Karpas-422 (cell line): ENCODE measurements at regions not wholly inside any gene's neighbourhood (a gene's known extent, or its start where the extent isn't known, plus 50 kb on each side); places are given as distances from the start of the nearest gene placed in this dataset.
"Not testable (repeated sequence)": the region's sequence is repeated elsewhere in the genome, so short reads cannot be mapped to it uniquely, and the experiment has no call there.

ENCODE experiments used
- DNase-seq: peaks from one replicate; pipeline ENCODE4 v3.0.0-alpha.2; 2015
- H2AFZ ChIP-seq: fragments of 200-600 bp; sonication (generic); 2 replicates; pipeline ENCODE4 v1.6.1; 2014; ENCODE audit warnings: antibody characterized with exemption, low read length, mixed read lengths
- H3K27ac ChIP-seq: fragments of 200-600 bp; sonication (generic); 2 replicates; pipeline ENCODE4 v1.5.1; 2014; ENCODE audit warnings: mild to moderate bottlenecking, low read length, moderate library complexity
- H3K27me3 ChIP-seq: fragments of 200-600 bp; sonication (generic); 2 replicates; pipeline ENCODE4 v1.6.1; 2014; ENCODE audit warnings: low read length, mixed read lengths
- H3K36me3 ChIP-seq: fragments of 200-600 bp; sonication (generic); 2 replicates; pipeline ENCODE4 v1.6.1; 2014; ENCODE audit warnings: low read length, mixed read lengths; ENCODE audit not compliant: insufficient read depth
- H3K4me1 ChIP-seq: fragments of 200-600 bp; sonication (generic); 2 replicates; pipeline ENCODE4 v1.6.1; 2014; ENCODE audit warnings: mild to moderate bottlenecking, low read length, mixed read lengths
- H3K4me2 ChIP-seq: fragments of 200-600 bp; sonication (generic); 2 replicates; pipeline ENCODE4 v1.6.1; 2014; ENCODE audit warnings: low read length, low read depth, mild to moderate bottlenecking; ENCODE audit not compliant: poor library complexity, severe bottlenecking
- H3K4me3 ChIP-seq: fragments of 200-600 bp; sonication (generic); 2 replicates; pipeline ENCODE4 v1.5.1; 2014; ENCODE audit warnings: mild to moderate bottlenecking, antibody characterized with exemption, low read length, mixed read lengths
- H3K79me2 ChIP-seq: fragments of 200-600 bp; sonication (generic); 2 replicates; pipeline ENCODE4 v1.6.1; 2014; ENCODE audit warnings: mild to moderate bottlenecking, low read length, mixed read lengths
- H3K9ac ChIP-seq: fragments of 200-600 bp; sonication (generic); 2 replicates; pipeline ENCODE4 v1.6.0; 2014; ENCODE audit warnings: low read length
- H3K9me2 ChIP-seq: fragments of 200-600 bp; sonication (generic), shearing (Covaris generic); replicated peaks from 2 replicates; pipeline ENCODE4 v1.6.0; 2014; ENCODE audit warnings: mild to moderate bottlenecking, low read length, moderate library complexity; ENCODE audit not compliant: insufficient read depth
- H3K9me3 ChIP-seq: fragments of 300-700, 200-600 bp; sonication (generic); 2 replicates; pipeline ENCODE4 v1.6.1; 2014; ENCODE audit warnings: low read length, mixed read lengths
- H4K20me1 ChIP-seq: fragments of 200-600 bp; sonication (generic); 2 replicates; pipeline ENCODE4 v1.6.1; 2014; ENCODE audit warnings: mild to moderate bottlenecking, antibody characterized with exemption, low read length, low read depth; ENCODE audit not compliant: insufficient read depth

DNA sequence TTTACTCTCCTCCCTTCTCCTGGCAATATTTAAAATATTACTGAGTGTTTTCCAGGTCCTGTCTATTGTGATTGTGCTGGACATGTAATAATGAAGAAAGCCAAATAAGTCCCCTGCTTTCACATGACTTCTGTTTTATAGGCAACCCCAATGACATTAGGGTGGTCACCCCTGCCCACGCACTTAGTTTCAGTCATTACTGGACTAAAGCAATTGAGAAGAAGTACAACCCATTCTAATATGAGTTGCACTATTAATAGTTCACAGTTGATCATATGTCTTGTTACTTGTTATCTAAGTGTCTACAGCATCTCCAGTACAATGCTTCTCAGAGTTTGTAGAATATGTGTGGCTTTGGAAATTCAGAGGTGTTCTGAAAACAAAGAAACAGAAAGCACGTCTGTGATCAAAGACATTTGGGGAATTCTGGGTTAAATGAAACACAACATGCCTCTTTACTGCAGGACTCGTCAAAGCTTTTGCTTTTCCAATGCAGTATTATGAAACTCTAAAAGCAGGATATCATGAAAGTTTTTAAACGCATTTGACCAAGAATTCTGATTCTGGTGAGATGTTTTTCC is 789.5 kb downstream of the DHX35 start:
- Histone ChIP-seq H3K9ac (no peak overlapping the region), H3K36me3 (0 out of 2 replicates have a peak, but pooled peaks cover 3% of the 10 kb centered on the region), H3K79me2 (no peaks in the 10 kb centered on the region), H3K4me1 (no peaks in the 10 kb centered on the region), H2AFZ (no peak overlapping the region), H4K20me1 (no peaks in the 10 kb centered on the region), H3K9me3 (peaks cover 20% of the 10 kb centered on the region), H3K27me3 (no peaks in the 10 kb centered on the region; the same call in 1 of the 2 replicates), H3K27ac (no peak overlapping the region), H3K4me2 (no peak overlapping the region), H3K4me3 (no peak overlapping the region), H3K9me2 (no peaks in the 10 kb centered on the region)
- no peak for DNase-seq

DNA sequence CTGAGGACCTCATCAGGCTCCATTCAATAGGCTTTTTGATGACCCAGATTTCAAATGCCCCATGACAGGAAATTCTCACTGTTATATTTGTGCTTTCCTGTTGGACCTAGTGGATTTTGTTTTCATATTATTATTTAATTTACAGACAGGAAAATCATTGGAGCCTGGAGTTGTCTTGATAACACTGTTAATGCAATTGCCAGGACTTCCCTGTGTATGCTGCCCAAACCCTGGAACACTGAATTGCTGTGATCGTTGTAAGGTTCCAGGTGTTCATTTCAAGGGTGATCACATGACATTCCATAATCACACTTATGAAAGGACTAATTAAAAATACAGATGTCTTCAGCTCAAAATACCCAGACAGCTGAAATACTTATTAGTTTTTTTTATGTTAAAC is 783.2 kb downstream of the DHX35 start:
- DNase-seq: no peak
- Histone ChIP-seq H3K9me2 (no peaks in the 10 kb centered on the region), H3K27ac (no peak overlapping the region), H3K4me1 (no peaks in the 10 kb centered on the region), H3K79me2 (no peaks in the 10 kb centered on the region), H3K27me3 (no peaks in the 10 kb centered on the region), H3K9ac (no peak overlapping the region), H3K9me3 (peaks cover 20% of the 10 kb centered on the region), H2AFZ (no peak overlapping the region), H3K4me2 (no peak overlapping the region), H3K36me3 (0 out of 2 replicates have a peak, but pooled peaks cover 3% of the 10 kb centered on the region), H4K20me1 (no peaks in the 10 kb centered on the region), H3K4me3 (no peak overlapping the region)

DNA sequence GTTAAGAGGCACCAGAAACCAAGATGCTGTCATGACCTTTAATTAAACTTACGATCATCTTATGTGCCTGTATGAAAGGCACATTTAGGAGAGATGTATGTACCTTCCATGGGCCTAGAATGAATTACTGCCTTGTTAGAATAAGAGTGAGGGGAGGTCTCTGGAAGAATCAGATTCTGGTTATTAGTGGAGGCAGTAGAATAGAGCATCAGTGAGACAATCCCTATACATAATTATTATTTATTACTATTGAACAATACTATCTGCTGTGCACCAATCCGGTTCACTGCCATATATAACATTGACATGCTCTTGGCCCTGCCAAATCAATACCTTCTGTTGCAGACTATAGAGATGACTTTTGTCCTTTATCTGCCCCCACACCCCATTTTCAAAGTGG is 776.5 kb downstream of the DHX35 start:
- H3K79me2 ChIP-seq: no peaks in the 10 kb centered on the region
- H4K20me1 ChIP-seq: no peaks in the 10 kb centered on the region
- no peak overlapping the region for H2AFZ ChIP-seq
- no peak overlapping the region for H3K4me2 ChIP-seq
- H3K4me1 ChIP-seq: no peaks in the 10 kb centered on the region
- no peaks in the 10 kb centered on the region for H3K36me3 ChIP-seq
- H3K27me3 ChIP-seq: no peaks in the 10 kb centered on the region
- H3K27ac ChIP-seq: no peak overlapping the region
- no peak overlapping the region for H3K9ac ChIP-seq
- no peak overlapping the region for H3K4me3 ChIP-seq
- H3K9me3 ChIP-seq: no peaks in the 10 kb centered on the region
- H3K9me2 ChIP-seq: no peaks in the 10 kb centered on the region
- DNase-seq: no peak

DNA sequence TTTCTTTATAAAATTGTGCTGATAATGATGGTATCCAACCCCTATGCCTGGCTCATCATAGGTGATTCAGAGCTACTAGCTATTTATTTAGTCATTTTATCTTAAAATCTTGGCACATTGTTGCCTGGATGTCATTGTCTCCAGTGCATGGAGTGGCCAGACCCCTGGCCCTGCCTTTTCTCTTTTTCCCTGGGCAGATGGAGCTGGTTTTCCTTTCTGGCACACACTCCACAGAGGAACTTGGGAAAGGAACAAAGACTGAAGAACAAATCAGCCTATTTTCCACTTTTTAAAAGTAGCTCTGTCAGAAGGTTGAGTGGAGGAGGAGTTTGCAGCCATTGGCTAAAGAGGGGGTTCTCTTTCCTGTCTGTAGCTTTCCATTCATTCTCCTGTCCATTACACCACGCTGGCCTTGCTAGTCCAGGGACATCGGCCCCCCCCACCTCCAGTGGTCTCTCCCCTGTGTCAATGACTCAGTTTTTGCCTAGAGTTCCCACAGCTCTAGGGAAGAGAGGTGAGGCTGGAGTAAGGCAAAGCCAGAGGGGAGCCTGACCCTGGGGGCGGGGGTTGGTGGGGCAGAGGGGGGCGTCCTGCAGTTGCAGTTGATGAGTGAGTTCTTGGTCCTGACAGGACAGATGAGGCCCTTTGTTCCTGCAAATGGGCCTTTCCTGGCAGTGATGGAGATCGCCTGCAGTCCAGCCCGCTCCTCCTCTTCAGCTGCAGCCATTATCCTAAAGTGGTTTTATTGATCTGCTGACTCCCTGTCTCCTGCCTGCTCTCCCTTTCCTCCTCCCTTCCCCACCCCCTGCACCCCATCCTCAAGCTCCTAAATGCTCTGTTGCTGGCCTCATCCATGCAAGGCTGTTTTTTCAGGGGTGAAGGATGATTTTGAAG is 774.5 kb downstream of the DHX35 start:
- Histone ChIP-seq H4K20me1 (no peaks in the 10 kb centered on the region), H3K27me3 (no peaks in the 10 kb centered on the region), H3K4me1 (no peaks in the 10 kb centered on the region), H2AFZ (no peak overlapping the region), H3K27ac (no peak overlapping the region), H3K9me2 (no peaks in the 10 kb centered on the region), H3K79me2 (no peaks in the 10 kb centered on the region), H3K9ac (no peak overlapping the region), H3K4me2 (no peak overlapping the region), H3K9me3 (no peaks in the 10 kb centered on the region), H3K36me3 (no peaks in the 10 kb centered on the region), H3K4me3 (no peak overlapping the region)
- DNase-seq: no peak

DNA sequence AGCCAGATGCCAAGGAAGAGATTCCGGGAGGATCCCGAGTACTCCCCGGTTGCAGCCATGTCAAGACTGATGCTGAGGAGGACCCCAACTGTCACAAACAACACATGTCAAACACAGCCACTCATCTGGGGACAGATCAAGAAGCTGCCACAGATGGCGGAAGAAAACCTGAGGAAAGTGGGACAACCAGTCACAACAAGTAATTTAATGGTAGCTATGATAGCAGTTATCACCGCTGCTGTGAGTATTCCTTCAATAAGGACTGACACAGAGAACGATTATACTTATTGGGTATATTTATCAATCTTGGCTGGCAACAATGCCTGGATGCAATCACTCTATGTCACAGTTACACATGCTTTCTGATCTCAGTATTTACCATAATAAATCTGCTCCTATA is 763.4 kb downstream of the DHX35 start:
- H3K9ac ChIP-seq, H3K4me3 ChIP-seq, H3K27ac ChIP-seq: not testable (repeated sequence)

DNA sequence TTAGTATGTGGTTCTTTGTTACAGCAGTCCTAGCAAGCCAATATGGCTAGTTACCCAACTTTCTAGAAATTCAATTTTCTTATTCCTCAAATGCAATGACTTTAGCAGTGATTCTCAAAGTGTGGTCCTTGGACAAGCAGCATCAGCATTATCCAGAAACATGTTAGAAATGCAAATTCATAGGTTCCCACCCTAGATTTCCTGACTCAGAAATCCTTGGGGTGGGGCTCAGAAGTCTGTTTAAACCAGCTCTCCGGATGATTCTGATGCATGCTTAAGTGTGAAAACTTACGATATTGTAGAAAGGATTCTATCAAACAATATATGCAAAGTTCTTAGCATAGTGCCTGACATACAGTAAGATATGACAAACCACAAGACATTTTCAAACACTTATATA is 757.1 kb downstream of the DHX35 start:
- no peak for DNase-seq
- H3K79me2 ChIP-seq: no peaks in the 10 kb centered on the region
- H3K27me3 ChIP-seq: no peaks in the 10 kb centered on the region
- no peaks in the 10 kb centered on the region for H3K36me3 ChIP-seq
- no peak overlapping the region for H3K27ac ChIP-seq
- no peaks in the 10 kb centered on the region for H3K9me2 ChIP-seq
- no peaks in the 10 kb centered on the region for H4K20me1 ChIP-seq
- no peak overlapping the region for H3K4me3 ChIP-seq
- H3K9me3 ChIP-seq: no peaks in the 10 kb centered on the region
- no peaks in the 10 kb centered on the region for H3K4me1 ChIP-seq
- no peak overlapping the region for H2AFZ ChIP-seq
- H3K9ac ChIP-seq: no peak overlapping the region
- no peak overlapping the region for H3K4me2 ChIP-seq

More for the DNA sequence above, 763.4 kb downstream of the DHX35 start:
- H3K9me2 ChIP-seq, H3K4me2 ChIP-seq, H3K79me2 ChIP-seq, H2AFZ ChIP-seq, H3K27me3 ChIP-seq, H3K9me3 ChIP-seq, H3K4me1 ChIP-seq, H4K20me1 ChIP-seq, H3K36me3 ChIP-seq: not testable (repeated sequence)
- peak; percentile 6 for DNase-seq

DNA sequence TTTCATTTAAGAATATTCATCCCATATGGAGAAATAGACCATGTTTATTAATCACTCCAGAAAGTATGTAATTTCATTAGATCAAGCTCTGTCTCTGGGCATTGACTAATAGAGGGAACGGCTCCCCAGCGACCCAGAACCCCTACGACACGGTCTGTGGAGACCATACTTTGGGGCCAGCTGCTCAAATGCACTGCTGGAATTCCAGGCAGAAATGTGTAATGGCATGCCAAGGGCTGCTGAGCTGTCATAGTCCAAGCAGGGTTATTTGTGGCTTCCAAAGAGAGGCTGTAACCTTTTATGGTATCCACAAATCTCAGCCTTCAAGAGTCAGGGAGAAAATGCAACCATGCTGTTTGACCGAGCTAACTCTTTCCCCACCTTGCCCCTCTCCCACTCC is 755.8 kb downstream of the DHX35 start:
- H3K4me2 ChIP-seq: no peak overlapping the region
- no peaks in the 10 kb centered on the region for H3K4me1 ChIP-seq
- H3K4me3 ChIP-seq: no peak overlapping the region
- no peaks in the 10 kb centered on the region for H3K79me2 ChIP-seq
- H3K27ac ChIP-seq: no peak overlapping the region
- H3K27me3 ChIP-seq: no peaks in the 10 kb centered on the region
- H3K36me3 ChIP-seq: no peaks in the 10 kb centered on the region
- no peaks in the 10 kb centered on the region for H4K20me1 ChIP-seq
- no peak for DNase-seq
- no peaks in the 10 kb centered on the region for H3K9me3 ChIP-seq
- no peaks in the 10 kb centered on the region for H3K9me2 ChIP-seq
- H2AFZ ChIP-seq: no peak overlapping the region
- no peak overlapping the region for H3K9ac ChIP-seq

DNA sequence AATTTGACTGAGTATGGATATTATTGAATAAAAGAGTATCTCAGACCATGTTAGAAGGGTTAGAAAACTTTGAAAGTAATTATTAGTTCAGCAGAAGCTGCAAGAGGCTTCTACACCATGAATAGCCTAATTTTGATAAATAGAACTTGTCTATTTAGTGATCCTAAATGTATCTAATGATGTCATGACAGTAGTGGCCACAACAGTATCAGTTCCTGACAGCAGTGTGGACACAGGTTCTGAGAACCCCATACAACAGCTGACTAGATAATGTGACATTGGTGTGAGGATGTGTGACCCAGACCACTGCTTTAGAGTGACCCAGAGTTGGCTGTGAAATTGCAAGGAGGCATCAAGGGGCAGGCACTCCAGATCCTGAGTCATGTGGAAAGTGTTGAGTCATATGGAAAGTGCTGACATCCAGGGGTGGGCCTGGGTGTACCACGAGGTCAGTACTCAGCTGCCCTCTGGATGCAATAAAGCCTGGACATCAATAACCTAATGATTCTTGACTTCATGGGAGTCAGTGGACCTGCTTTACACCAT is 754.7 kb downstream of the DHX35 start:
- Histone ChIP-seq H3K9me3 (no peaks in the 10 kb centered on the region), H3K79me2 (no peaks in the 10 kb centered on the region), H3K4me3 (no peak overlapping the region), H3K27me3 (no peaks in the 10 kb centered on the region), H3K9ac (no peak overlapping the region), H3K36me3 (no peaks in the 10 kb centered on the region), H3K4me2 (no peak overlapping the region), H3K27ac (no peak overlapping the region), H4K20me1 (no peaks in the 10 kb centered on the region), H2AFZ (no peak overlapping the region), H3K4me1 (no peaks in the 10 kb centered on the region), H3K9me2 (no peaks in the 10 kb centered on the region)
- DNase-seq: no peak
